ENCODE measurements at regions not wholly inside any gene's neighbourhood (a gene's known extent, or its start where the extent isn't known, plus 50 kb on each side); places are given as distances from the start of the nearest gene placed in this dataset.
"Not testable (repeated sequence)": the region's sequence is repeated elsewhere in the genome, so short reads cannot be mapped to it uniquely, and the experiment has no call there.

- not testable (repeated sequence) for TF ChIP-seq CTCF (conservative IDR thresholded peaks at IDR 0.05; ENCODE audit: low read length); EZH2phosphoT487 (IDR thresholded peaks at IDR 0.05; ENCODE audit: borderline replicate concordance)
These were observed 255.3 kb downstream of the ADRA2A start for GRCh38 chr10:111332174-111332573.

Measured in Loucy (cell line).